ENCODE measurements at regions not wholly inside any gene's neighbourhood (a gene's known extent, or its start where the extent isn't known, plus 50 kb on each side); places are given as distances from the start of the nearest gene placed in this dataset.

DNA sequence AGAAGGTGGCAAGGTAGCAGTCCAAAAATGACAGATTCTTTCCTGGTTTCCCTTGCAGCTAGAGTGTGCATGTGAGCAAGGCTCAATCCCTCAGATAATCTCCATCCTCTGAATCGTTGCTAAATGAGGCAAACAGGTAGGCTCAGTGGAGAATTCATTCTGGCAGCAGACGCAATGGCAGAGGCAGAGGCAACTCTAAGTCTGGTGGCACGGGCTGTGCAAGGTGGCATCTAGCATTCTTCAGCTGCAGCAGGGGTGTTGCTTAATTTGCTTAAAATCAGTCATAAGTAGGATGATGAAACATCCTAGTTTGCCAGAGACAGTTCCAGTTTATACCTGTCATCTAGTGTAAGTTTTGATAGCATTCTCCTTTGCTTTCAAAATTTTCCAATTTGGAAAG is 391.1 kb upstream of the MEX3C start:
- Mint-ChIP-seq H3K4me3 (no peak overlapping the region), H3K4me1 (peaks cover 8% of the 10 kb centered on the region), H3K27me3 (ENCODE audit: low read depth) (peaks cover 11% of the 10 kb centered on the region), H3K36me3 (no peaks in the 10 kb centered on the region), H3K9me3 (peaks cover 13% of the 10 kb centered on the region), H3K27ac (no peak overlapping the region)
- DNase-seq (ENCODE audit: low spot score): no peak
- TF ChIP-seq, protein P1, sequence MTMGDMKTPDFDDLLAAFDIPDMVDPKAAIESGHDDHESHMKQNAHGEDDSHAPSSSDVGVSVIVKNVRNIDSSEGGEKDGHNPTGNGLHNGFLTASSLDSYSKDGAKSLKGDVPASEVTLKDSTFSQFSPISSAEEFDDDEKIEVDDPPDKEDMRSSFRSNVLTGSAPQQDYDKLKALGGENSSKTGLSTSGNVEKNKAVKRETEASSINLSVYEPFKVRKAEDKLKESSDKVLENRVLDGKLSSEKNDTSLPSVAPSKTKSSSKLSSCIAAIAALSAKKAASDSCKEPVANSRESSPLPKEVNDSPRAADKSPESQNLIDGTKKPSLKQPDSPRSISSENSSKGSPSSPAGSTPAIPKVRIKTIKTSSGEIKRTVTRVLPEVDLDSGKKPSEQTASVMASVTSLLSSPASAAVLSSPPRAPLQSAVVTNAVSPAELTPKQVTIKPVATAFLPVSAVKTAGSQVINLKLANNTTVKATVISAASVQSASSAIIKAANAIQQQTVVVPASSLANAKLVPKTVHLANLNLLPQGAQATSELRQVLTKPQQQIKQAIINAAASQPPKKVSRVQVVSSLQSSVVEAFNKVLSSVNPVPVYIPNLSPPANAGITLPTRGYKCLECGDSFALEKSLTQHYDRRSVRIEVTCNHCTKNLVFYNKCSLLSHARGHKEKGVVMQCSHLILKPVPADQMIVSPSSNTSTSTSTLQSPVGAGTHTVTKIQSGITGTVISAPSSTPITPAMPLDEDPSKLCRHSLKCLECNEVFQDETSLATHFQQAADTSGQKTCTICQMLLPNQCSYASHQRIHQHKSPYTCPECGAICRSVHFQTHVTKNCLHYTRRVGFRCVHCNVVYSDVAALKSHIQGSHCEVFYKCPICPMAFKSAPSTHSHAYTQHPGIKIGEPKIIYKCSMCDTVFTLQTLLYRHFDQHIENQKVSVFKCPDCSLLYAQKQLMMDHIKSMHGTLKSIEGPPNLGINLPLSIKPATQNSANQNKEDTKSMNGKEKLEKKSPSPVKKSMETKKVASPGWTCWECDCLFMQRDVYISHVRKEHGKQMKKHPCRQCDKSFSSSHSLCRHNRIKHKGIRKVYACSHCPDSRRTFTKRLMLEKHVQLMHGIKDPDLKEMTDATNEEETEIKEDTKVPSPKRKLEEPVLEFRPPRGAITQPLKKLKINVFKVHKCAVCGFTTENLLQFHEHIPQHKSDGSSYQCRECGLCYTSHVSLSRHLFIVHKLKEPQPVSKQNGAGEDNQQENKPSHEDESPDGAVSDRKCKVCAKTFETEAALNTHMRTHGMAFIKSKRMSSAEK (CRISPR knock-in tag; IDR thresholded peaks at IDR 0.05; ENCODE audit: borderline replicate concordance): no peak
- TF ChIP-seq, protein P2, sequence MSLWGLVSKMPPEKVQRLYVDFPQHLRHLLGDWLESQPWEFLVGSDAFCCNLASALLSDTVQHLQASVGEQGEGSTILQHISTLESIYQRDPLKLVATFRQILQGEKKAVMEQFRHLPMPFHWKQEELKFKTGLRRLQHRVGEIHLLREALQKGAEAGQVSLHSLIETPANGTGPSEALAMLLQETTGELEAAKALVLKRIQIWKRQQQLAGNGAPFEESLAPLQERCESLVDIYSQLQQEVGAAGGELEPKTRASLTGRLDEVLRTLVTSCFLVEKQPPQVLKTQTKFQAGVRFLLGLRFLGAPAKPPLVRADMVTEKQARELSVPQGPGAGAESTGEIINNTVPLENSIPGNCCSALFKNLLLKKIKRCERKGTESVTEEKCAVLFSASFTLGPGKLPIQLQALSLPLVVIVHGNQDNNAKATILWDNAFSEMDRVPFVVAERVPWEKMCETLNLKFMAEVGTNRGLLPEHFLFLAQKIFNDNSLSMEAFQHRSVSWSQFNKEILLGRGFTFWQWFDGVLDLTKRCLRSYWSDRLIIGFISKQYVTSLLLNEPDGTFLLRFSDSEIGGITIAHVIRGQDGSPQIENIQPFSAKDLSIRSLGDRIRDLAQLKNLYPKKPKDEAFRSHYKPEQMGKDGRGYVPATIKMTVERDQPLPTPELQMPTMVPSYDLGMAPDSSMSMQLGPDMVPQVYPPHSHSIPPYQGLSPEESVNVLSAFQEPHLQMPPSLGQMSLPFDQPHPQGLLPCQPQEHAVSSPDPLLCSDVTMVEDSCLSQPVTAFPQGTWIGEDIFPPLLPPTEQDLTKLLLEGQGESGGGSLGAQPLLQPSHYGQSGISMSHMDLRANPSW (CRISPR knock-in tag; conservative IDR thresholded peaks at IDR 0.05; ENCODE audit: low read depth): no peak
- TF ChIP-seq, protein P3, sequence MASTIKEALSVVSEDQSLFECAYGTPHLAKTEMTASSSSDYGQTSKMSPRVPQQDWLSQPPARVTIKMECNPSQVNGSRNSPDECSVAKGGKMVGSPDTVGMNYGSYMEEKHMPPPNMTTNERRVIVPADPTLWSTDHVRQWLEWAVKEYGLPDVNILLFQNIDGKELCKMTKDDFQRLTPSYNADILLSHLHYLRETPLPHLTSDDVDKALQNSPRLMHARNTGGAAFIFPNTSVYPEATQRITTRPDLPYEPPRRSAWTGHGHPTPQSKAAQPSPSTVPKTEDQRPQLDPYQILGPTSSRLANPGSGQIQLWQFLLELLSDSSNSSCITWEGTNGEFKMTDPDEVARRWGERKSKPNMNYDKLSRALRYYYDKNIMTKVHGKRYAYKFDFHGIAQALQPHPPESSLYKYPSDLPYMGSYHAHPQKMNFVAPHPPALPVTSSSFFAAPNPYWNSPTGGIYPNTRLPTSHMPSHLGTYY (CRISPR knock-in tag; IDR thresholded peaks at IDR 0.05): no peak
- TF ChIP-seq ZNF416 (CRISPR knock-in tag; IDR thresholded peaks at IDR 0.05): no peak
- TF ChIP-seq, protein P4, sequence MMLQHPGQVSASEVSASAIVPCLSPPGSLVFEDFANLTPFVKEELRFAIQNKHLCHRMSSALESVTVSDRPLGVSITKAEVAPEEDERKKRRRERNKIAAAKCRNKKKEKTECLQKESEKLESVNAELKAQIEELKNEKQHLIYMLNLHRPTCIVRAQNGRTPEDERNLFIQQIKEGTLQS (CRISPR knock-in tag; conservative IDR thresholded peaks at IDR 0.05): no peak
- TF ChIP-seq, protein P5, sequence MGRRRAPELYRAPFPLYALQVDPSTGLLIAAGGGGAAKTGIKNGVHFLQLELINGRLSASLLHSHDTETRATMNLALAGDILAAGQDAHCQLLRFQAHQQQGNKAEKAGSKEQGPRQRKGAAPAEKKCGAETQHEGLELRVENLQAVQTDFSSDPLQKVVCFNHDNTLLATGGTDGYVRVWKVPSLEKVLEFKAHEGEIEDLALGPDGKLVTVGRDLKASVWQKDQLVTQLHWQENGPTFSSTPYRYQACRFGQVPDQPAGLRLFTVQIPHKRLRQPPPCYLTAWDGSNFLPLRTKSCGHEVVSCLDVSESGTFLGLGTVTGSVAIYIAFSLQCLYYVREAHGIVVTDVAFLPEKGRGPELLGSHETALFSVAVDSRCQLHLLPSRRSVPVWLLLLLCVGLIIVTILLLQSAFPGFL (CRISPR knock-in tag; IDR thresholded peaks at IDR 0.05; ENCODE audit: borderline replicate concordance): no peak
- TF ChIP-seq, protein P6, sequence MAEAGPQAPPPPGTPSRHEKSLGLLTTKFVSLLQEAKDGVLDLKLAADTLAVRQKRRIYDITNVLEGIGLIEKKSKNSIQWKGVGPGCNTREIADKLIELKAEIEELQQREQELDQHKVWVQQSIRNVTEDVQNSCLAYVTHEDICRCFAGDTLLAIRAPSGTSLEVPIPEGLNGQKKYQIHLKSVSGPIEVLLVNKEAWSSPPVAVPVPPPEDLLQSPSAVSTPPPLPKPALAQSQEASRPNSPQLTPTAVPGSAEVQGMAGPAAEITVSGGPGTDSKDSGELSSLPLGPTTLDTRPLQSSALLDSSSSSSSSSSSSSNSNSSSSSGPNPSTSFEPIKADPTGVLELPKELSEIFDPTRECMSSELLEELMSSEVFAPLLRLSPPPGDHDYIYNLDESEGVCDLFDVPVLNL (CRISPR knock-in tag; IDR thresholded peaks at IDR 0.05; ENCODE audit: borderline replicate concordance, low read depth): no peak
- TF ChIP-seq, protein P7, sequence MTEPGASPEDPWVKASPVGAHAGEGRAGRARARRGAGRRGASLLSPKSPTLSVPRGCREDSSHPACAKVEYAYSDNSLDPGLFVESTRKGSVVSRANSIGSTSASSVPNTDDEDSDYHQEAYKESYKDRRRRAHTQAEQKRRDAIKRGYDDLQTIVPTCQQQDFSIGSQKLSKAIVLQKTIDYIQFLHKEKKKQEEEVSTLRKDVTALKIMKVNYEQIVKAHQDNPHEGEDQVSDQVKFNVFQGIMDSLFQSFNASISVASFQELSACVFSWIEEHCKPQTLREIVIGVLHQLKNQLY (CRISPR knock-in tag; IDR thresholded peaks at IDR 0.05): no peak
- TF ChIP-seq, protein P8, sequence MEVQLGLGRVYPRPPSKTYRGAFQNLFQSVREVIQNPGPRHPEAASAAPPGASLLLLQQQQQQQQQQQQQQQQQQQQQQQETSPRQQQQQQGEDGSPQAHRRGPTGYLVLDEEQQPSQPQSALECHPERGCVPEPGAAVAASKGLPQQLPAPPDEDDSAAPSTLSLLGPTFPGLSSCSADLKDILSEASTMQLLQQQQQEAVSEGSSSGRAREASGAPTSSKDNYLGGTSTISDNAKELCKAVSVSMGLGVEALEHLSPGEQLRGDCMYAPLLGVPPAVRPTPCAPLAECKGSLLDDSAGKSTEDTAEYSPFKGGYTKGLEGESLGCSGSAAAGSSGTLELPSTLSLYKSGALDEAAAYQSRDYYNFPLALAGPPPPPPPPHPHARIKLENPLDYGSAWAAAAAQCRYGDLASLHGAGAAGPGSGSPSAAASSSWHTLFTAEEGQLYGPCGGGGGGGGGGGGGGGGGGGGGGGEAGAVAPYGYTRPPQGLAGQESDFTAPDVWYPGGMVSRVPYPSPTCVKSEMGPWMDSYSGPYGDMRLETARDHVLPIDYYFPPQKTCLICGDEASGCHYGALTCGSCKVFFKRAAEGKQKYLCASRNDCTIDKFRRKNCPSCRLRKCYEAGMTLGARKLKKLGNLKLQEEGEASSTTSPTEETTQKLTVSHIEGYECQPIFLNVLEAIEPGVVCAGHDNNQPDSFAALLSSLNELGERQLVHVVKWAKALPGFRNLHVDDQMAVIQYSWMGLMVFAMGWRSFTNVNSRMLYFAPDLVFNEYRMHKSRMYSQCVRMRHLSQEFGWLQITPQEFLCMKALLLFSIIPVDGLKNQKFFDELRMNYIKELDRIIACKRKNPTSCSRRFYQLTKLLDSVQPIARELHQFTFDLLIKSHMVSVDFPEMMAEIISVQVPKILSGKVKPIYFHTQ (CRISPR knock-in tag; IDR thresholded peaks at IDR 0.05): no peak
- TF ChIP-seq, protein P9, sequence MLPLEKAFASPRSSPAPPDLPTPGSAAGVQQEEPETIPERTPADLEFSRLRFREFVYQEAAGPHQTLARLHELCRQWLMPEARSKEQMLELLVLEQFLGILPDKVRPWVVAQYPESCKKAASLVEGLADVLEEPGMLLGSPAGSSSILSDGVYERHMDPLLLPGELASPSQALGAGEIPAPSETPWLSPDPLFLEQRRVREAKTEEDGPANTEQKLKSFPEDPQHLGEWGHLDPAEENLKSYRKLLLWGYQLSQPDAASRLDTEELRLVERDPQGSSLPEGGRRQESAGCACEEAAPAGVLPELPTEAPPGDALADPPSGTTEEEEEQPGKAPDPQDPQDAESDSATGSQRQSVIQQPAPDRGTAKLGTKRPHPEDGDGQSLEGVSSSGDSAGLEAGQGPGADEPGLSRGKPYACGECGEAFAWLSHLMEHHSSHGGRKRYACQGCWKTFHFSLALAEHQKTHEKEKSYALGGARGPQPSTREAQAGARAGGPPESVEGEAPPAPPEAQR (CRISPR knock-in tag; IDR thresholded peaks at IDR 0.05): no peak
- TF ChIP-seq ZNF317 (CRISPR knock-in tag; IDR thresholded peaks at IDR 0.05; ENCODE audit: borderline replicate concordance, low read depth): no peak
- no peak for TF ChIP-seq EMX1 (CRISPR knock-in tag; IDR thresholded peaks at IDR 0.05)
- no peak for TF ChIP-seq MYBL2 (CRISPR knock-in tag; IDR thresholded peaks at IDR 0.05)
- no peak for TF ChIP-seq NR2C2 (CRISPR knock-in tag; IDR thresholded peaks at IDR 0.05)
- no peak for TF ChIP-seq SMAD4 (CRISPR knock-in tag; IDR thresholded peaks at IDR 0.05)
- TF ChIP-seq, protein P10, sequence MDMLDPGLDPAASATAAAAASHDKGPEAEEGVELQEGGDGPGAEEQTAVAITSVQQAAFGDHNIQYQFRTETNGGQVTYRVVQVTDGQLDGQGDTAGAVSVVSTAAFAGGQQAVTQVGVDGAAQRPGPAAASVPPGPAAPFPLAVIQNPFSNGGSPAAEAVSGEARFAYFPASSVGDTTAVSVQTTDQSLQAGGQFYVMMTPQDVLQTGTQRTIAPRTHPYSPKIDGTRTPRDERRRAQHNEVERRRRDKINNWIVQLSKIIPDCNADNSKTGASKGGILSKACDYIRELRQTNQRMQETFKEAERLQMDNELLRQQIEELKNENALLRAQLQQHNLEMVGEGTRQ (CRISPR knock-in tag; IDR thresholded peaks at IDR 0.05): no peak
- TF ChIP-seq, protein P11, sequence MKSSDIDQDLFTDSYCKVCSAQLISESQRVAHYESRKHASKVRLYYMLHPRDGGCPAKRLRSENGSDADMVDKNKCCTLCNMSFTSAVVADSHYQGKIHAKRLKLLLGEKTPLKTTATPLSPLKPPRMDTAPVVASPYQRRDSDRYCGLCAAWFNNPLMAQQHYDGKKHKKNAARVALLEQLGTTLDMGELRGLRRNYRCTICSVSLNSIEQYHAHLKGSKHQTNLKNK (CRISPR knock-in tag; IDR thresholded peaks at IDR 0.05): no peak
- TF ChIP-seq ELF4 (CRISPR knock-in tag; IDR thresholded peaks at IDR 0.05; ENCODE audit: low read depth): no peak
- no peak for TF ChIP-seq ZNF423 (CRISPR knock-in tag; IDR thresholded peaks at IDR 0.05)
- ATAC-seq: no peak
- POLR2A ChIA-PET: no interaction called here
- CTCF ChIA-PET: no interaction called here
